Loucy (cell line): ENCODE measurements at regions not wholly inside any gene's neighbourhood (a gene's known extent, or its start where the extent isn't known, plus 50 kb on each side); places are given as distances from the start of the nearest gene placed in this dataset.
"Not testable (repeated sequence)": the region's sequence is repeated elsewhere in the genome, so short reads cannot be mapped to it uniquely, and the experiment has no call there.

Source experiments
- H2AFZ ChIP-seq: fragments of 200-600 bp; sonication (generic); 2 replicates; pipeline ENCODE4 v1.6.0; 2016; ENCODE audit warnings: antibody characterized with exemption, mild to moderate bottlenecking, low read length, moderate library complexity
- H3F3A ChIP-seq: fragments of 200-600 bp; 2 replicates; pipeline ENCODE4 v1.6.0; 2016; ENCODE audit warnings: antibody characterized with exemption, low read depth, mild to moderate bottlenecking
- H3K27me3 ChIP-seq: fragments of 200-600 bp; sonication (generic); 2 replicates; pipeline ENCODE4 v1.6.1; 2014; ENCODE audit warnings: low read length, mild to moderate bottlenecking; ENCODE audit not compliant: insufficient read depth, poor library complexity, severe bottlenecking
- H3K36me3 ChIP-seq: fragments of 200-600 bp; sonication (generic); 2 replicates; pipeline ENCODE4 v1.6.1; 2016; ENCODE audit warnings: low read length; ENCODE audit not compliant: insufficient read depth
- H3K4me1 ChIP-seq: fragments of 200-600 bp; sonication (generic); 2 replicates; pipeline ENCODE4 v1.5.1; 2014; ENCODE audit warnings: low read length, mild to moderate bottlenecking; ENCODE audit not compliant: insufficient read depth, poor library complexity, severe bottlenecking
- H3K4me2 ChIP-seq: fragments of 200-600 bp; sonication (generic); 2 replicates; pipeline ENCODE4 v1.6.0; 2014; ENCODE audit warnings: antibody characterized with exemption, low read length, low read depth, mild to moderate bottlenecking; ENCODE audit not compliant: poor library complexity, severe bottlenecking
- H3K4me3 ChIP-seq: fragments of 200-600 bp; sonication (generic); 2 replicates; pipeline ENCODE4 v1.5.1; 2014; ENCODE audit warnings: low read length, mild to moderate bottlenecking, mixed read lengths; ENCODE audit not compliant: poor library complexity, severe bottlenecking
- H3K79me2 ChIP-seq: fragments of 200-600 bp; sonication (generic); 2 replicates; pipeline ENCODE4 v1.6.1; 2014; ENCODE audit warnings: low read length; ENCODE audit not compliant: insufficient read depth
- H3K9ac ChIP-seq: fragments of 200-600 bp; sonication (generic); 2 replicates; pipeline ENCODE4 v1.6.0; 2014; ENCODE audit warnings: mild to moderate bottlenecking, low read depth, low read length, moderate library complexity; ENCODE audit not compliant: poor library complexity, severe bottlenecking
- H3K9me2 ChIP-seq: fragments of 200-600 bp; sonication (generic); replicated peaks from 2 replicates; pipeline ENCODE4 v1.6.1; 2016; ENCODE audit warnings: low read depth, low read length, mixed read lengths
- H3K9me3 ChIP-seq: fragments of 200-600 bp; sonication (generic); 2 replicates; pipeline ENCODE4 v1.6.1; 2014; ENCODE audit warnings: mild to moderate bottlenecking, antibody characterized with exemption, low read length, low read depth; ENCODE audit not compliant: insufficient read depth
- H4K20me1 ChIP-seq: fragments of 200-600 bp; sonication (generic); 2 replicates; pipeline ENCODE4 v1.6.0; 2014; ENCODE audit warnings: antibody characterized with exemption, low read length, mild to moderate bottlenecking; ENCODE audit not compliant: insufficient read depth, poor library complexity, severe bottlenecking
- CTCF ChIP-seq: fragments of 200-600 bp; sonication (generic); conservative IDR thresholded peaks from 2 replicates; pipeline ENCODE4 v1.5.1; 2014; ENCODE audit warnings: mild to moderate bottlenecking, antibody characterized with exemption, low read length
- EZH2phosphoT487 ChIP-seq: fragments of 200-600 bp; IDR thresholded peaks from 2 replicates; pipeline ENCODE4 v1.6.1; 2018; ENCODE audit warnings: antibody characterized with exemption, mild to moderate bottlenecking, moderate library complexity, borderline replicate concordance

GRCh38 chr2:239731422-239731821, 293.7 kb downstream of the NDUFA10 start:
- Histone ChIP-seq H2AFZ (no peak overlapping the region), H3K9me2 (no peaks in the 10 kb centered on the region), H4K20me1 (no peaks in the 10 kb centered on the region), H3F3A (no peaks in the 10 kb centered on the region), H3K4me3 (no peak overlapping the region), H3K79me2 (no peaks in the 10 kb centered on the region), H3K4me1 (no peaks in the 10 kb centered on the region), H3K27me3 (no peaks in the 10 kb centered on the region), H3K36me3 (no peaks in the 10 kb centered on the region), H3K4me2 (no peak overlapping the region), H3K9me3 (peaks cover 22% of the 10 kb centered on the region; the same call in 1 of the 2 replicates), H3K9ac (no peak overlapping the region)
- TF ChIP-seq EZH2phosphoT487: no peak
- no peak for TF ChIP-seq CTCF

GRCh38 chr2:239730897-239731296, 294.2 kb downstream of the NDUFA10 start:
- Histone ChIP-seq H3K4me3 (no peak overlapping the region), H3K4me1 (no peaks in the 10 kb centered on the region), H3K9ac (no peak overlapping the region), H3K36me3 (no peaks in the 10 kb centered on the region), H3K9me2 (no peaks in the 10 kb centered on the region), H3K4me2 (no peak overlapping the region), H3F3A (no peaks in the 10 kb centered on the region), H2AFZ (no peak overlapping the region), H3K9me3 (peaks cover 22% of the 10 kb centered on the region; the same call in 1 of the 2 replicates), H4K20me1 (no peaks in the 10 kb centered on the region), H3K27me3 (no peaks in the 10 kb centered on the region), H3K79me2 (no peaks in the 10 kb centered on the region)
- TF ChIP-seq EZH2phosphoT487 (no peak), CTCF (no peak)

GRCh38 chr2:239730567-239730882, 294.6 kb downstream of the NDUFA10 start:
- H2AFZ ChIP-seq, H4K20me1 ChIP-seq, H3K79me2 ChIP-seq, H3F3A ChIP-seq, H3K9ac ChIP-seq, H3K4me3 ChIP-seq, H3K4me2 ChIP-seq, H3K9me2 ChIP-seq, H3K36me3 ChIP-seq, H3K4me1 ChIP-seq, H3K27me3 ChIP-seq: not testable (repeated sequence)
- peaks cover 22% of the 10 kb centered on the region; the same call in 1 of the 2 replicates for H3K9me3 ChIP-seq

GRCh38 chr2:239729681-239730566, 295.2 kb downstream of the NDUFA10 start:
- TF ChIP-seq EZH2phosphoT487: no peak
- TF ChIP-seq CTCF: no peak
- H3K4me2 ChIP-seq: no peak overlapping the region
- no peak overlapping the region for H3K9ac ChIP-seq
- no peaks in the 10 kb centered on the region for H3K9me2 ChIP-seq
- H3K4me3 ChIP-seq: no peak overlapping the region
- no peaks in the 10 kb centered on the region for H3K36me3 ChIP-seq
- no peaks in the 10 kb centered on the region for H4K20me1 ChIP-seq
- peaks cover 22% of the 10 kb centered on the region; the same call in 1 of the 2 replicates for H3K9me3 ChIP-seq
- H2AFZ ChIP-seq: no peak overlapping the region
- H3F3A ChIP-seq: no peaks in the 10 kb centered on the region
- H3K4me1 ChIP-seq: no peaks in the 10 kb centered on the region
- H3K79me2 ChIP-seq: no peaks in the 10 kb centered on the region
- no peaks in the 10 kb centered on the region for H3K27me3 ChIP-seq
